HUES48 (cell line): ENCODE measurements at regions not wholly inside any gene's neighbourhood (a gene's known extent, or its start where the extent isn't known, plus 50 kb on each side); places are given as distances from the start of the nearest gene placed in this dataset.

Experiments
- H3K27ac ChIP-seq: one replicate; pipeline ENCODE4 v1.7.0; 2013; ENCODE audit warnings: low read depth, low read length, inconsistent platforms
- H3K27me3 ChIP-seq: 2 replicates; pipeline ENCODE4 v1.6.1; 2013; ENCODE audit warnings: mild to moderate bottlenecking, low read length; ENCODE audit not compliant: control insufficient read depth, insufficient read depth
- H3K36me3 ChIP-seq: 2 replicates; pipeline ENCODE4 v1.6.1; 2013; ENCODE audit warnings: low read length; ENCODE audit not compliant: control insufficient read depth, insufficient read depth
- H3K4me1 ChIP-seq: 2 replicates; pipeline ENCODE4 v1.6.1; 2013; ENCODE audit warnings: mild to moderate bottlenecking, low read length; ENCODE audit not compliant: control insufficient read depth, insufficient read depth
- H3K4me3 ChIP-seq: 2 replicates; pipeline ENCODE4 v1.5.1; 2013; ENCODE audit warnings: mild to moderate bottlenecking, low read depth, low read length
- H3K9ac ChIP-seq: 2 replicates; pipeline ENCODE4 v1.6.1; 2013; ENCODE audit warnings: mild to moderate bottlenecking, low read depth, low read length, moderate library complexity
- H3K9me3 ChIP-seq: 2 replicates; pipeline ENCODE4 v1.6.1; 2013; ENCODE audit warnings: low read length; ENCODE audit not compliant: control insufficient read depth, insufficient read depth

DNA sequence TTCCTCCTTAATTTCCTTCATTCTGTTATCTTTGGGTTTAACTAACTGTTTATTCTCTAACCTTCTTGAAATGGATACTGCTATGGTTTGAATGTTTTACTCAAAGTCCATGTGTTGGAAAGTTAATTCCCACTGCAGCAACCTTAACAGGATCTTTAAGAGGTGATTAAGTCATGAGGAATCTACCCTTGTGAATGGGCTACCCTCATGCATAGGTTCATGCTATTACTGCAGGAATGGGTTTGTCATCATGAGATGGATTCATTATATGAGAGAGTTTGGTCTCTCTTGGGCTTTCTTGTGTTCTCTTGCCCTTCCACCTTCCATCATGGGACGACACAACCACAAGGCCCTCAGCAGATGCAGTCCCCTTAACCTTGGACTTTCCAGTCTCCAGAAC lies 516.9 kb downstream of the ADGRL2 start:
- H3K27ac ChIP-seq, result no peak overlapping the region
- no peak overlapping the region for H3K4me3 ChIP-seq
- H3K36me3 ChIP-seq, result no peaks in the 10 kb centered on the region
- no peak overlapping the region for H3K9ac ChIP-seq
- H3K9me3 ChIP-seq, result no peaks in the 10 kb centered on the region
- H3K27me3 ChIP-seq, result no peaks in the 10 kb centered on the region
- no peaks in the 10 kb centered on the region for H3K4me1 ChIP-seq

DNA sequence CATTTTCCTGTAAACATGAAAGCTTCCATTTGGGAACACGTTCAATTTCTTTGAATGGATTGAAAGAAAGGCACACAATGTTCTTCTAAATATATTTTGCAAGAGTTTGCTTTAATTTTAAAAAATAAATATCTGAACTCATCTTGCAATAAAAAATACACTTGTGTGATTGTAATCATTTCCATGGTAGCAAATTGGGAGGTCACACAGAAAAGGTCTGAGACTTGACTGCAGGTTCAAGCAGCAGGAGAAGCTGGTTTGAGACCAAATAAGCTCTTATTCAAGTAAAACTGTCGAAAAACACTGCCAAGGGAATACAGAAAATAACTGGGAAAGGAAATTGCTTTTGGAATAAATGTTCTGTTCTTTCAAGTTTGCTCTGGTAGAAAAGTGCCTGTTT lies 498.9 kb downstream of the ADGRL2 start:
- no peaks in the 10 kb centered on the region for H3K4me1 ChIP-seq
- H3K9me3 ChIP-seq, result no peaks in the 10 kb centered on the region
- H3K27ac ChIP-seq, result no peak overlapping the region
- H3K4me3 ChIP-seq, result no peak overlapping the region
- H3K9ac ChIP-seq, result no peak overlapping the region
- no peaks in the 10 kb centered on the region for H3K27me3 ChIP-seq
- no peaks in the 10 kb centered on the region for H3K36me3 ChIP-seq

DNA sequence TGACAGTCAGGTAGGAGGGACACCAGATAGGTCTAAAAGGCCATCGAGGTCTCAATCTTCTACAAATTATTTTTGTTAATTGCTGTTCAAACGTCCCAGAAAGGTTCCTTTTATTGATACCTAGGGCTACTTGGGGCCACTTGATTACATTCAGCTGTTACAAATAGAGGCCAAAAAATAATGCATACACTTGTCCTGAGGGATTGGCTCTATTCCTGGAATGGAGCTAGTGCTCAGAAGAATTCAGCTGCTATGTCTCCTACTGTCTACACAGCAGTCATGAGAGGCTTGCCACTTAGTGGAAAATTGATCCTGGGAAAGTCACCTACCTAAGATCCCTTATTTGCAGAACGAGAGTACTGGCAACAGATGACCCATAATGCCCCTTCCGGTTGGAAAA lies 498.3 kb downstream of the ADGRL2 start:
- no peaks in the 10 kb centered on the region for H3K27me3 ChIP-seq
- H3K4me3 ChIP-seq, result no peak overlapping the region
- H3K36me3 ChIP-seq, result no peaks in the 10 kb centered on the region
- no peak overlapping the region for H3K27ac ChIP-seq
- no peaks in the 10 kb centered on the region for H3K9me3 ChIP-seq
- no peaks in the 10 kb centered on the region for H3K4me1 ChIP-seq
- H3K9ac ChIP-seq, result no peak overlapping the region

DNA sequence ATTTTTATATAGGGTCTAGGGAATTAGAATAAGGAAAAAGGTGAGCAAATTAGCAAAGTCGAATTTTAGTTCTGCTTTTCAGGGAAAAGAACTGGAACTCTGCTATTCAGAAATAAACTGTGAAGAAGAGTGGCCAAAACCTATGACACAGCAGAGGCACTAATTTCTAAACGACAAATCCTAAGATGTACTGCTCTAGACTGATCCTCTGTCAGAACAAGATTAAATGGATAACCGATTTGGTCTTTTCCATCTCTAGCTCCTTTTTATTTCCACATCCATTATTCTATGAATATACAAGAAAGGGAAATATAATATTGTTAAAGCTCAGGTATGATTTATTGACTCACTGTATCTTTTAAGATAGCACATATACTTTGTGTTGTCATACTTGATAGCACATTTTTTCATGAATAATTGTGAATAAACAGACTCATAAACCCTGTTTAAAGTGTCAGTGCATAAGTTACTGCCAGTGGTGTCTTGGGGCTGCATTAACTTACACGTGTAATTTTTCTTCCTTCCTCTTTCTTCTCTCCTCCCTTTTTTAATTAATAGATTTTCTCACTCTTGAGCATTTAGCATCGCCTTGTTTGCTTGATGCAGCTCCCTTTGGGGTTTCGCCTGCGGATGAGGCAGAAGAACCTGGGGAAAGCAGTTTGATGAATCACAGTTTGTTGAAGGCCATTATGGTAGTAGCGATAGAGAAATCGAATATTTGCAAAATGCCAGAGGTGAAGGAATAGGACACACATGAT lies 496.6 kb downstream of the ADGRL2 start:
- H3K9me3 ChIP-seq, result no peaks in the 10 kb centered on the region
- H3K4me1 ChIP-seq, result no peaks in the 10 kb centered on the region
- H3K27me3 ChIP-seq, result no peaks in the 10 kb centered on the region
- H3K27ac ChIP-seq, result no peak overlapping the region
- no peak overlapping the region for H3K4me3 ChIP-seq
- no peaks in the 10 kb centered on the region for H3K36me3 ChIP-seq
- H3K9ac ChIP-seq, result no peak overlapping the region

DNA sequence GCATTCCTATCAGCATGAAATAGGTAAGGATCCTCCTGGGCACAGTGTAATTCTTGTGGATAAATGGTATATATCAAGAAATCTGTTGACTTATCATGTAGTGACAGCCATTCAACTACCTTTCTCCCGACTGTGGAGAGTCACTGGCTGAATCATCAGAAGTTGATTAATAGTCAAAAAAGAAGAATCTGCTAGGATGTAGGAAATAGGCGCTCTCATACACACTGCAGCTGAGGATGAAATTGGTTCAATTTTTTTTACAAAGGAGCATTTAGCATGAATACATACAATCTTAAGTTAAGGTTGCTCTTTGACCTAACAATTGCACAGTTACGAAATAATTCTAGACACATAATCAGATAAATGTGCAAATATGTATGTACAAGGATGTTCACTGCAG lies 486.8 kb downstream of the ADGRL2 start:
- H3K4me1 ChIP-seq, result no peaks in the 10 kb centered on the region; the same call in 1 of the 2 replicates
- H3K27me3 ChIP-seq, result no peaks in the 10 kb centered on the region
- H3K4me3 ChIP-seq, result no peak overlapping the region
- no peak overlapping the region for H3K27ac ChIP-seq
- H3K9ac ChIP-seq, result no peak overlapping the region
- H3K9me3 ChIP-seq, result no peaks in the 10 kb centered on the region
- H3K36me3 ChIP-seq, result no peaks in the 10 kb centered on the region

DNA sequence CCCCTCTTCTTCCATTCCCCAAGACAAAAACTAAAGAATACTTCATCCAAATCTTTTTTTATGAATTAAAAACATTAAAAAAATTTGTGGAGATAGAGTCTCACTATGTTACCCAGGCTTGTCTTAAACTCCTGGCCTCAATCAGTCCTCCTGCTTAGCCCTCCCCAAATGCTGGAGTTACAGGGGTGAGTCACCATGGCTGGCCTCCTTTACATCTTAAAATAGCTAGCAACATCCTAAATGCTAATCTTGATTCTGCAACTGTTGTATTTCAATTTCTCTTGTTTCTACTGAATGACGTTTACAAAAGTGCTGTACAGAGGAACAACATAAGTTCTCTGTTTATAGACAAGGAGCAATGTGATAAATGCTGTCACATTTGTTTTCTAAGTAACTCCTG lies 483.5 kb downstream of the ADGRL2 start:
- Histone ChIP-seq H3K36me3 (no peaks in the 10 kb centered on the region), H3K27me3 (no peaks in the 10 kb centered on the region), H3K4me3 (no peak overlapping the region), H3K9ac (no peak overlapping the region), H3K27ac (no peak overlapping the region), H3K4me1 (no peaks in the 10 kb centered on the region; the same call in 1 of the 2 replicates), H3K9me3 (no peaks in the 10 kb centered on the region)

DNA sequence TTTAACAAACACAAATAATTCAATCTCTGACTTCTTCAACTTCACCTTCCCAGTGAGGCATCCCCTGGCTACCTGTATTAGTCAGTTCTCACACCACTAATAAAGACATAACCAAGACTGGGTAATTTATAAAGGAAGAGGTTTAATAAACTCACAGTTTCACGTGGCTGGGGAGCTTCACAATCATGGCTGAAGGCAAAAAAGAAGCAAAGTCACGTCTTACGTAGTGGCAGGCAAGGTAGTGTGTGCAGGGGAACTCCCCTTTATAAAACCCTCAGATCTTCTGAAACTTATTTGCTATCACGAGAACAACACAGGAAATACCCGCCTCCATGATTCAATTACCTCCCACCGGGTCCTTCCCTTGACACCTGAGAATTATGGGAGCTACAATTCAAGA lies 478.5 kb downstream of the ADGRL2 start:
- H3K9ac ChIP-seq, result no peak overlapping the region
- no peaks in the 10 kb centered on the region for H3K36me3 ChIP-seq
- no peaks in the 10 kb centered on the region for H3K9me3 ChIP-seq
- no peaks in the 10 kb centered on the region for H3K4me1 ChIP-seq
- H3K4me3 ChIP-seq, result no peak overlapping the region
- H3K27ac ChIP-seq, result no peak overlapping the region
- no peaks in the 10 kb centered on the region for H3K27me3 ChIP-seq

DNA sequence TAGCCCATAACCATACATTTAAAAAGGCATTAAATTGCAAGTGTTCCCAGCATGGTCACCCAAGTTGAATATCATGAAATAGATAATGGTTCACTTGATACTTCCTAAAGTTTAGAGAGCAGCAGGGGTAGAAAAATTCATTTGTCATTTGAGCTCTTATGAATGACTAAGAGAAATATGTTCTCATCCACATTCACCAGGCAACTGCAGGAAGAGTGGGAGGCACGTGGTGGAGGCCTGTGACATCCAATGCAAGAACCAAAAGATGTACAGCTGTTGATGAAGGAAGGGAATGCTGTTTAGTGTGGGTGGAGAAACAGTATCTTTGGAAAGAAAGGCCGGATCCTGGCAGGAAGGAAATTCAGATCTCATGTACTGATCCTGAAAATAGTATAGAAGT lies 473.1 kb downstream of the ADGRL2 start:
- Histone ChIP-seq H3K4me1 (no peaks in the 10 kb centered on the region), H3K9ac (no peak overlapping the region), H3K9me3 (no peaks in the 10 kb centered on the region), H3K27ac (no peak overlapping the region), H3K4me3 (no peak overlapping the region), H3K27me3 (no peaks in the 10 kb centered on the region), H3K36me3 (no peaks in the 10 kb centered on the region)

DNA sequence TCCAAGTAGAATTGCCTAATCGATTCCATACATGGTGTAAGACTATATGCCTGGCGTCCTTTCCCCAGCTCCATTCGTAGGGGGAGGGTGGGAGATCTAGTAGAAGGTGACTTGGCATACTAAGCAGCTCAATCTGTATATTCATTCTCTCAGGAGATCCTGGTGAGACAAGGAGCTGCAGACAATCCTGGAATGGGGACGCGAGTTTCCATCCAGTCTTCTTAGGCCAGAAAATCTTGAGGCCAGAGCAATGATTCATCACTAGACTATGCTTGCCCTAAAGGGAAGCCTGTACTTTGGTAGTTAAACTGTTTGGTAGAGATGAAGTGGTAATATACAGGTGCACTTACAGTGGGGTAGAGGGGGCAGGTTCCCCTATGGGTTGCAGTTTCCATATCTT lies 468.7 kb downstream of the ADGRL2 start:
- Histone ChIP-seq H3K4me1 (no peaks in the 10 kb centered on the region), H3K9me3 (no peaks in the 10 kb centered on the region), H3K27ac (no peak overlapping the region), H3K4me3 (no peak overlapping the region), H3K9ac (no peak overlapping the region), H3K36me3 (no peaks in the 10 kb centered on the region), H3K27me3 (no peaks in the 10 kb centered on the region)

DNA sequence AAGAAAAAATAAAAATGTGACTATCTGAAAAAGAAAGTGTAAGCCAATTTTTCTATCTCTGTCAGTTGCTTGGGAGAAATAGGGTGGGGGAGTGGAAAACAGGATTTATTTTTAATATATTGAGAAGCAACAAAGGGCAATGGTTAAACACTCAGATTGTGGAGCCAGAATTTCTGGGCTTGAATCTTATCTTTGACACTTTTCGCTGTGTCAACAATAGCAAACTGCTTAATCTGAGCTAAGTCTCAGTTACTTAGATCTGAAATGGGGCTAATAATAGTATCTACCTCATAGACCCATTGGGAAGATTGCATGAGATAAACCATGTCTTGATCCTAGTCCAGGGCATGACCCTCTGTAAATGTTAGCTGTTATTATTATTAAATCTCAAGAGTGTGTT lies 468.1 kb downstream of the ADGRL2 start:
- H3K9me3 ChIP-seq, result no peaks in the 10 kb centered on the region
- no peaks in the 10 kb centered on the region for H3K36me3 ChIP-seq
- no peak overlapping the region for H3K27ac ChIP-seq
- no peaks in the 10 kb centered on the region for H3K27me3 ChIP-seq
- H3K9ac ChIP-seq, result no peak overlapping the region
- H3K4me3 ChIP-seq, result no peak overlapping the region
- H3K4me1 ChIP-seq, result no peaks in the 10 kb centered on the region

DNA sequence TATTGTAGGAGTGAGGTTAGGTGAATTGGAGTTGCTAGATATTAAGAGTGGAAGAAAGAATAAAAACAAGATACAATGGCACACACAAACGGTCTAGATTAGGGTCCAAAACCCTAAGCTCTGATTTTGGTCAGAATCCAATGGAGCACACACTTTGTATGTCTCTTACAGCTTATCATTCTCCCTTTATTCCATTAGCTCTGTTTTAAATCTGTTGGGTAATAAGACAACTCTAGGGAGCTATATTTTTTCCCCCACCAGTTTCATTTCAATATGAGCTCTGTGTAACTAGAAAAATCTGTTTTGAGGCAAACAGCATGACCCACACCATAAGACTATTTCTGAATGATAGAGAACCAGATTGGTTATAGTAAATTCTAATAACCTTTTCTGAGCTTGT lies 465.6 kb downstream of the ADGRL2 start:
- H3K9me3 ChIP-seq, result no peaks in the 10 kb centered on the region
- H3K27ac ChIP-seq, result no peak overlapping the region
- H3K9ac ChIP-seq, result no peak overlapping the region
- H3K4me3 ChIP-seq, result no peak overlapping the region
- no peaks in the 10 kb centered on the region for H3K27me3 ChIP-seq
- no peaks in the 10 kb centered on the region for H3K36me3 ChIP-seq
- H3K4me1 ChIP-seq, result no peaks in the 10 kb centered on the region
